Neuron (in vitro differentiated cells): ENCODE measurements at regions not wholly inside any gene's neighbourhood (a gene's known extent, or its start where the extent isn't known, plus 50 kb on each side); places are given as distances from the start of the nearest gene placed in this dataset.

ENCODE experiments used
- H2AFZ ChIP-seq: one replicate; pipeline ENCODE4 v1.6.1; 2013; ENCODE audit warnings: low read depth, mild to moderate bottlenecking, inconsistent platforms, low read length, moderate library complexity
- H3K27me3 ChIP-seq: one replicate; pipeline ENCODE4 v1.6.1; 2013; ENCODE audit warnings: low read length; ENCODE audit not compliant: insufficient read depth
- H3K36me3 ChIP-seq: one replicate; pipeline ENCODE4 v1.6.1; 2013; ENCODE audit warnings: low read length; ENCODE audit not compliant: insufficient read depth
- H3K4me1 ChIP-seq: one replicate; pipeline ENCODE4 v1.6.1; 2013; ENCODE audit warnings: low read length; ENCODE audit not compliant: insufficient read depth
- H3K4me3 ChIP-seq: 2 replicates; pipeline ENCODE4 v1.5.1; 2013; ENCODE audit warnings: mild to moderate bottlenecking, low read length, moderate library complexity
- H3K9me3 ChIP-seq: one replicate; pipeline ENCODE4 v1.6.1; 2013; ENCODE audit warnings: low read length

- no peaks in the 10 kb centered on the region for H3K4me1 ChIP-seq
- no peaks in the 10 kb centered on the region for H3K36me3 ChIP-seq
- no peak overlapping the region for H3K4me3 ChIP-seq
Observed at GRCh38 chr7:106418094-106418493, 133.3 kb upstream of the NAMPT start.

GRCh38 chr7:106417273-106417902 is 132.6 kb upstream of the NAMPT start:
- Histone ChIP-seq H3K4me1 (no peaks in the 10 kb centered on the region), H2AFZ (no peak overlapping the region), H3K4me3 (no peak overlapping the region), H3K36me3 (no peaks in the 10 kb centered on the region), H3K27me3 (no peaks in the 10 kb centered on the region), H3K9me3 (peaks cover 2% of the 10 kb centered on the region)

More at GRCh38 chr7:106418094-106418493, 133.3 kb upstream of the NAMPT start:
- no peaks in the 10 kb centered on the region for H3K27me3 ChIP-seq
- peaks cover 2% of the 10 kb centered on the region for H3K9me3 ChIP-seq
- H2AFZ ChIP-seq = no peak overlapping the region

GRCh38 chr7:106416430-106416829 is 131.6 kb upstream of the NAMPT start:
- H3K4me1 ChIP-seq = no peaks in the 10 kb centered on the region
- no peak overlapping the region for H2AFZ ChIP-seq
- no peaks in the 10 kb centered on the region for H3K36me3 ChIP-seq
- no peaks in the 10 kb centered on the region for H3K27me3 ChIP-seq
- H3K4me3 ChIP-seq = no peak overlapping the region
- H3K9me3 ChIP-seq = peaks cover 2% of the 10 kb centered on the region

GRCh38 chr7:106415433-106415832 is 130.7 kb upstream of the NAMPT start:
- H3K4me3 ChIP-seq = no peak overlapping the region
- no peak overlapping the region for H2AFZ ChIP-seq
- no peaks in the 10 kb centered on the region for H3K4me1 ChIP-seq
- H3K27me3 ChIP-seq = no peaks in the 10 kb centered on the region
- no peaks in the 10 kb centered on the region for H3K36me3 ChIP-seq
- peaks cover 2% of the 10 kb centered on the region for H3K9me3 ChIP-seq

- H3K9me3 ChIP-seq = peaks cover 2% of the 10 kb centered on the region
- no peak overlapping the region for H2AFZ ChIP-seq
- H3K27me3 ChIP-seq = no peaks in the 10 kb centered on the region
- no peak overlapping the region for H3K4me3 ChIP-seq
- H3K4me1 ChIP-seq = no peaks in the 10 kb centered on the region
- H3K36me3 ChIP-seq = no peaks in the 10 kb centered on the region
Observed at GRCh38 chr7:106413446-106413845, 128.7 kb upstream of the NAMPT start.

GRCh38 chr7:106405697-106406141 is 120.9 kb upstream of the NAMPT start:
- Histone ChIP-seq H3K9me3 (no peaks in the 10 kb centered on the region), H2AFZ (no peak overlapping the region), H3K4me3 (no peak overlapping the region), H3K36me3 (no peaks in the 10 kb centered on the region), H3K27me3 (no peaks in the 10 kb centered on the region), H3K4me1 (peaks cover 5% of the 10 kb centered on the region)

- H3K27me3 ChIP-seq = no peaks in the 10 kb centered on the region
- H3K9me3 ChIP-seq = no peaks in the 10 kb centered on the region
- no peak overlapping the region for H3K4me3 ChIP-seq
- no peak overlapping the region for H2AFZ ChIP-seq
- peaks cover 5% of the 10 kb centered on the region for H3K4me1 ChIP-seq
- H3K36me3 ChIP-seq = no peaks in the 10 kb centered on the region
Observed at GRCh38 chr7:106402898-106403297, 118.1 kb upstream of the NAMPT start.

- Histone ChIP-seq H3K4me3 (no peak overlapping the region), H3K9me3 (no peaks in the 10 kb centered on the region), H3K4me1 (peaks cover 5% of the 10 kb centered on the region), H3K27me3 (no peaks in the 10 kb centered on the region), H3K36me3 (no peaks in the 10 kb centered on the region), H2AFZ (no peak overlapping the region)
Observed at GRCh38 chr7:106400923-106401322, 116.1 kb upstream of the NAMPT start.

GRCh38 chr7:106398786-106399185 is 114.0 kb upstream of the NAMPT start:
- H3K27me3 ChIP-seq = no peaks in the 10 kb centered on the region
- no peaks in the 10 kb centered on the region for H3K9me3 ChIP-seq
- no peaks in the 10 kb centered on the region for H3K36me3 ChIP-seq
- no peak overlapping the region for H2AFZ ChIP-seq
- H3K4me1 ChIP-seq = peaks cover 5% of the 10 kb centered on the region
- no peak overlapping the region for H3K4me3 ChIP-seq

GRCh38 chr7:106397994-106398393 is 113.2 kb upstream of the NAMPT start:
- peaks cover 5% of the 10 kb centered on the region for H3K4me1 ChIP-seq
- H3K36me3 ChIP-seq = no peaks in the 10 kb centered on the region
- no peaks in the 10 kb centered on the region for H3K27me3 ChIP-seq
- no peak overlapping the region for H3K4me3 ChIP-seq
- no peaks in the 10 kb centered on the region for H3K9me3 ChIP-seq
- no peak overlapping the region for H2AFZ ChIP-seq

- no peak overlapping the region for H2AFZ ChIP-seq
- H3K36me3 ChIP-seq = no peaks in the 10 kb centered on the region
- no peaks in the 10 kb centered on the region for H3K9me3 ChIP-seq
- no peaks in the 10 kb centered on the region for H3K27me3 ChIP-seq
- no peak overlapping the region for H3K4me3 ChIP-seq
- H3K4me1 ChIP-seq = no peaks in the 10 kb centered on the region
Observed at GRCh38 chr7:106394526-106394925, 109.7 kb upstream of the NAMPT start.

GRCh38 chr7:106393564-106394251 is 108.9 kb upstream of the NAMPT start:
- Histone ChIP-seq H3K4me3 (no peak overlapping the region), H3K36me3 (no peaks in the 10 kb centered on the region), H2AFZ (no peak overlapping the region), H3K4me1 (no peaks in the 10 kb centered on the region), H3K9me3 (no peaks in the 10 kb centered on the region), H3K27me3 (no peaks in the 10 kb centered on the region)

- Histone ChIP-seq H3K9me3 (no peaks in the 10 kb centered on the region), H3K36me3 (no peaks in the 10 kb centered on the region), H3K4me3 (no peak overlapping the region), H2AFZ (no peak overlapping the region), H3K4me1 (no peaks in the 10 kb centered on the region), H3K27me3 (no peaks in the 10 kb centered on the region)
Observed at GRCh38 chr7:106392590-106392989, 107.8 kb upstream of the NAMPT start.
